ENCODE measurements at regions not wholly inside any gene's neighbourhood (a gene's known extent, or its start where the extent isn't known, plus 50 kb on each side); places are given as distances from the start of the nearest gene placed in this dataset.

DNA sequence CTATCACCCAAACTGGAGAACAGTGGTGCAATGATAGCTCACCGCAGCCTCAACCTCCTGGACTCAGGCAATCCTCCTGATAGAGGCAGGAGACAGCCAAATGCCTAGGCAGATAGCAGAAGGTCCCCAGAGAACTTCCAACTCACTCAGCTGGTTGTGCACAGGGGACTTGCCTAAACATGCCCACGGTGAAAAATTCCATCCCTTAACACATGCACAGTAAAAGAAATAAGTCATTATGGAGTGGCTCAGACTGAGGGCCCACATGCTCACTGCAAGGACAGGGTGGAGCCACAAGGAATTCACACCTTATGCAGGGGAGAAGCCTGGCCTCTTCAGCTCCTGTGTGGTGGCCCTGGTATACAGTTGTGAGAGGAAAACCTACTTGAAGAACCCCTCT is 525.8 kb upstream of the ATP2B1 start (continued):
- no peak for TF ChIP-seq CEBPB (IDR thresholded peaks at IDR 0.05; ENCODE audit: borderline replicate concordance in 1 of 2, low read depth in 2 of 2, low read length in 2 of 2)
- TF ChIP-seq, protein P1, sequence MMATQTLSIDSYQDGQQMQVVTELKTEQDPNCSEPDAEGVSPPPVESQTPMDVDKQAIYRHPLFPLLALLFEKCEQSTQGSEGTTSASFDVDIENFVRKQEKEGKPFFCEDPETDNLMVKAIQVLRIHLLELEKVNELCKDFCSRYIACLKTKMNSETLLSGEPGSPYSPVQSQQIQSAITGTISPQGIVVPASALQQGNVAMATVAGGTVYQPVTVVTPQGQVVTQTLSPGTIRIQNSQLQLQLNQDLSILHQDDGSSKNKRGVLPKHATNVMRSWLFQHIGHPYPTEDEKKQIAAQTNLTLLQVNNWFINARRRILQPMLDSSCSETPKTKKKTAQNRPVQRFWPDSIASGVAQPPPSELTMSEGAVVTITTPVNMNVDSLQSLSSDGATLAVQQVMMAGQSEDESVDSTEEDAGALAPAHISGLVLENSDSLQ (IDR thresholded peaks at IDR 0.05): no peak
- TF ChIP-seq MYB (IDR thresholded peaks at IDR 0.05; ENCODE audit: borderline replicate concordance, low read depth, low read length): no peak
- TF ChIP-seq POLR2AphosphoS2 (IDR thresholded peaks at IDR 0.05; ENCODE audit: low read depth, low read length): no peak

DNA sequence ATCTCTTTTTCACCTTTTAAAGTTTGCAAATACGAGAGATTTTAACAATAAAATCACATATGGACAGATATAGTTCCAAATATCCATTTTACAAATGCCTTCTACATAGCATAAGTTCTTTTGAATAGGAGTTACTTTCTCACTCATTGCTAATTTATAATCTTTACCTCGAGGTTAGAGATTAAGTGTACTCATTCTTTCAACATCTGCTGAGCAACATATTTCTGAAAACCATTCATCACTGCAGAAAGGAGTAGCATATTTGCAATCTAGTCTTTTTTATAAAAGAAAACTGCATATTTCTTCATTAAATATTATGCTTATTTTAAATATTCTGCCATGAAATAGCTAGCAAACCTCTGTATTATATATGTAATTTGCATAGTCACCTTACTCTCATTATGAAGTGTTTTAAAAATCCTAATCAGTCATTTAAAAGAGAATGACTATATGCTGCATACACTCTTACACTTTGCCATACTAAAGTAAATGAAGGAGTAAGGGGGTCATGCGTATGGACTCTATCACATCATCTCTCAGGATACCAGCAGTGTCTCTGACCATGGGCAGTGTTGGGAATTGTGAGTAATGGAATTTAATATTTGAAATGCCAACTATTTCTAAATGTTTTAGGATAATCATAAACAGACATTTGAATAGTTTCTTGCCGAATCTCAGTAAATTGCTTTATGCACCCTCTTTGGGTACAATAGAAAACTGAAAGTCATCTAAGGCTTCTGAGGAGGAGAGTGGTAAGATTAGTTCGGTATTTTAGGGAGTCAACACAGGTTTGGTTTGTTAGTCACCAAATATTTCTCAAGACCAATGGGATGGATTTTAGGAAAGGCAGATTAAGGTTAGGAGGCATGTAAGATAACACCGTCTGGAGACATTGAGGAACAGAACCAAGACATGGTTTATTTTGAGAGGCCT is 524.8 kb upstream of the ATP2B1 start:
- no peak overlapping the region for H2AFZ ChIP-seq (ENCODE audit: control insufficient read depth, low read depth, low read length)
- DNase-seq (ENCODE audit: low read depth, low spot score) (no peak), FAIRE-seq (no peak), ATAC-seq (no peak)
- ChIA-PET CTCF (no interaction called here), POLR2A (no interaction called here), SMC1A (ENCODE audit: uncharacterized antibody, unreplicated experiment) (no interaction called here), RAD21 (ENCODE audit: unreplicated experiment) (no interaction called here)
- H3K9me3 ChIP-seq (replicated peaks; ENCODE audit: control insufficient read depth, insufficient read depth, low read length): no peaks in the 10 kb centered on the region; the same call in 2 of the 3 replicates
- in situ Hi-C loops (cut with MboI) (no loop called here), intact Hi-C loops (cut with micrococcal nuclease; ENCODE audit: unreplicated experiment) (no loop called here)
- no peaks in the 10 kb centered on the region for H3K79me2 ChIP-seq (ENCODE audit: control insufficient read depth, insufficient read depth, low read length)
- no peaks in the 10 kb centered on the region for H3K27me3 ChIP-seq (replicated peaks in 1 of 2; ENCODE audit: control insufficient read depth in 2 of 2, insufficient read depth in 2 of 2, low read length in 1 of 2)
- H3K4me2 ChIP-seq (ENCODE audit: control insufficient read depth, insufficient read depth): no peak overlapping the region
- H3K27ac ChIP-seq (ENCODE audit: control insufficient read depth, insufficient read depth): no peak overlapping the region
- H3K4me1 ChIP-seq (ENCODE audit: control insufficient read depth, insufficient read depth, low read length): no peaks in the 10 kb centered on the region
- H3K36me3 ChIP-seq (ENCODE audit: control insufficient read depth in 2 of 2, insufficient read depth in 2 of 2, low read length in 1 of 2): no peaks in the 10 kb centered on the region
- H4K20me1 ChIP-seq (ENCODE audit: control insufficient read depth, insufficient read depth): no peaks in the 10 kb centered on the region
- H3K4me3 ChIP-seq: no peak overlapping the region
- no peak overlapping the region for H3K9ac ChIP-seq (ENCODE audit: control insufficient read depth, insufficient read depth, low read length)
- no TSS peak for BruUV-seq (replicated peaks)
- WGBS (ENCODE audit: insufficient coverage, insufficient replicate concordance, low lambda C conversion rate, missing lambda C conversion rate): 53% methylated on average over 6 of the region's 6 CpGs
- no peak for TF ChIP-seq SMC3 (IDR thresholded peaks at IDR 0.05; ENCODE audit: borderline replicate concordance, low read length)
- TF ChIP-seq, protein P2, sequence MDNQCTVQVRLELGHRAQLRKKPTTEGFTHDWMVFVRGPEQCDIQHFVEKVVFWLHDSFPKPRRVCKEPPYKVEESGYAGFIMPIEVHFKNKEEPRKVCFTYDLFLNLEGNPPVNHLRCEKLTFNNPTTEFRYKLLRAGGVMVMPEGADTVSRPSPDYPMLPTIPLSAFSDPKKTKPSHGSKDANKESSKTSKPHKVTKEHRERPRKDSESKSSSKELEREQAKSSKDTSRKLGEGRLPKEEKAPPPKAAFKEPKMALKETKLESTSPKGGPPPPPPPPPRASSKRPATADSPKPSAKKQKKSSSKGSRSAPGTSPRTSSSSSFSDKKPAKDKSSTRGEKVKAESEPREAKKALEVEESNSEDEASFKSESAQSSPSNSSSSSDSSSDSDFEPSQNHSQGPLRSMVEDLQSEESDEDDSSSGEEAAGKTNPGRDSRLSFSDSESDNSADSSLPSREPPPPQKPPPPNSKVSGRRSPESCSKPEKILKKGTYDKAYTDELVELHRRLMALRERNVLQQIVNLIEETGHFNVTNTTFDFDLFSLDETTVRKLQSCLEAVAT (IDR thresholded peaks at IDR 0.05): no peak
- TF ChIP-seq, protein P3, sequence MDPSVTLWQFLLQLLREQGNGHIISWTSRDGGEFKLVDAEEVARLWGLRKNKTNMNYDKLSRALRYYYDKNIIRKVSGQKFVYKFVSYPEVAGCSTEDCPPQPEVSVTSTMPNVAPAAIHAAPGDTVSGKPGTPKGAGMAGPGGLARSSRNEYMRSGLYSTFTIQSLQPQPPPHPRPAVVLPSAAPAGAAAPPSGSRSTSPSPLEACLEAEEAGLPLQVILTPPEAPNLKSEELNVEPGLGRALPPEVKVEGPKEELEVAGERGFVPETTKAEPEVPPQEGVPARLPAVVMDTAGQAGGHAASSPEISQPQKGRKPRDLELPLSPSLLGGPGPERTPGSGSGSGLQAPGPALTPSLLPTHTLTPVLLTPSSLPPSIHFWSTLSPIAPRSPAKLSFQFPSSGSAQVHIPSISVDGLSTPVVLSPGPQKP (IDR thresholded peaks at IDR 0.05; ENCODE audit: low read depth, low read length): no peak
- no peak for TF ChIP-seq MTA2 (IDR thresholded peaks at IDR 0.05; ENCODE audit: low read depth)
- TF ChIP-seq TCF3 (IDR thresholded peaks at IDR 0.05; ENCODE audit: borderline replicate concordance, insufficient read depth, low read depth, low read length): no peak
- TF ChIP-seq, protein P4, sequence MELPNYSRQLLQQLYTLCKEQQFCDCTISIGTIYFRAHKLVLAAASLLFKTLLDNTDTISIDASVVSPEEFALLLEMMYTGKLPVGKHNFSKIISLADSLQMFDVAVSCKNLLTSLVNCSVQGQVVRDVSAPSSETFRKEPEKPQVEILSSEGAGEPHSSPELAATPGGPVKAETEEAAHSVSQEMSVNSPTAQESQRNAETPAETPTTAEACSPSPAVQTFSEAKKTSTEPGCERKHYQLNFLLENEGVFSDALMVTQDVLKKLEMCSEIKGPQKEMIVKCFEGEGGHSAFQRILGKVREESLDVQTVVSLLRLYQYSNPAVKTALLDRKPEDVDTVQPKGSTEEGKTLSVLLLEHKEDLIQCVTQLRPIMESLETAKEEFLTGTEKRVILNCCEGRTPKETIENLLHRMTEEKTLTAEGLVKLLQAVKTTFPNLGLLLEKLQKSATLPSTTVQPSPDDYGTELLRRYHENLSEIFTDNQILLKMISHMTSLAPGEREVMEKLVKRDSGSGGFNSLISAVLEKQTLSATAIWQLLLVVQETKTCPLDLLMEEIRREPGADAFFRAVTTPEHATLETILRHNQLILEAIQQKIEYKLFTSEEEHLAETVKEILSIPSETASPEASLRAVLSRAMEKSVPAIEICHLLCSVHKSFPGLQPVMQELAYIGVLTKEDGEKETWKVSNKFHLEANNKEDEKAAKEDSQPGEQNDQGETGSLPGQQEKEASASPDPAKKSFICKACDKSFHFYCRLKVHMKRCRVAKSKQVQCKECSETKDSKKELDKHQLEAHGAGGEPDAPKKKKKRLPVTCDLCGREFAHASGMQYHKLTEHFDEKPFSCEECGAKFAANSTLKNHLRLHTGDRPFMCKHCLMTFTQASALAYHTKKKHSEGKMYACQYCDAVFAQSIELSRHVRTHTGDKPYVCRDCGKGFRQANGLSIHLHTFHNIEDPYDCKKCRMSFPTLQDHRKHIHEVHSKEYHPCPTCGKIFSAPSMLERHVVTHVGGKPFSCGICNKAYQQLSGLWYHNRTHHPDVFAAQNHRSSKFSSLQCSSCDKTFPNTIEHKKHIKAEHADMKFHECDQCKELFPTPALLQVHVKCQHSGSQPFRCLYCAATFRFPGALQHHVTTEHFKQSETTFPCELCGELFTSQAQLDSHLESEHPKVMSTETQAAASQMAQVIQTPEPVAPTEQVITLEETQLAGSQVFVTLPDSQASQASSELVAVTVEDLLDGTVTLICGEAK (IDR thresholded peaks at IDR 0.05; ENCODE audit: borderline replicate concordance): no peak
- TF ChIP-seq RCOR1 (conservative IDR thresholded peaks at IDR 0.05; ENCODE audit: low read depth, low read length): no peak
- TF ChIP-seq EP300 (IDR thresholded peaks at IDR 0.05; ENCODE audit: borderline replicate concordance in 1 of 2, control insufficient read depth in 1 of 2, low read depth in 2 of 2, low read length in 2 of 2): no peak
- TF ChIP-seq MYB (IDR thresholded peaks at IDR 0.05; ENCODE audit: borderline replicate concordance, low read depth, low read length): no peak
- TF ChIP-seq SUZ12 (IDR thresholded peaks at IDR 0.05; ENCODE audit: unreplicated experiment): no peak

Measured in GM12878 (cell line).